GM12874 (cell line): ENCODE measurements at regions not wholly inside any gene's neighbourhood (a gene's known extent, or its start where the extent isn't known, plus 50 kb on each side); places are given as distances from the start of the nearest gene placed in this dataset.

ENCODE experiments used
- CTCF ChIP-seq: IDR thresholded peaks from 2 replicates; pipeline ENCODE4 v1.5.1; 2011; ENCODE audit warnings: low read depth, mild to moderate bottlenecking, control low read depth, low read length, moderate library complexity; ENCODE audit not compliant: insufficient read depth

GRCh38 chr1:5198328-5198727, 543.9 kb downstream of the AJAP1 start:
- TF ChIP-seq CTCF, result no peak

- TF ChIP-seq CTCF, result no peak
Observed at GRCh38 chr1:5191470-5191869, 537.1 kb downstream of the AJAP1 start.

- no peak for TF ChIP-seq CTCF
Observed at GRCh38 chr1:5189384-5189783, 535.0 kb downstream of the AJAP1 start.

- no peak for TF ChIP-seq CTCF
Observed at GRCh38 chr1:5165762-5166161, 511.4 kb downstream of the AJAP1 start.

GRCh38 chr1:5164158-5164557, 509.7 kb downstream of the AJAP1 start:
- no peak for TF ChIP-seq CTCF

- TF ChIP-seq CTCF, result no peak
Observed at GRCh38 chr1:5161372-5161771, 507.0 kb downstream of the AJAP1 start.

- TF ChIP-seq CTCF, result no peak
Observed at GRCh38 chr1:5157175-5157574, 502.8 kb downstream of the AJAP1 start.

GRCh38 chr1:5156416-5157120, 502.2 kb downstream of the AJAP1 start:
- no peak for TF ChIP-seq CTCF
